PC-9 (cell line): ENCODE measurements at regions not wholly inside any gene's neighbourhood (a gene's known extent, or its start where the extent isn't known, plus 50 kb on each side); places are given as distances from the start of the nearest gene placed in this dataset.

Source experiments
- BruUV-seq: library from RNA; stranded (reverse); fragments of 400-500 nt; replicated peaks from 2 replicates; lab custom pipeline; 2021; lab: Mats Ljungman, UMichigan
- CTCF ChIA-PET: fragments of 300-600 bp; sonication (Branson Sonifier 250); formaldehyde crosslinking; loops from one replicate; lab custom pipeline; 2022; ENCODE audit warnings: antibody characterized with exemption; lab: Charles Lee
- POLR2A ChIA-PET: fragments of 300-600 bp; sonication (Branson Sonifier 250); formaldehyde crosslinking; loops from one replicate; lab custom pipeline; 2022; ENCODE audit warnings: antibody characterized with exemption; ENCODE audit not compliant: unreplicated experiment; lab: Charles Lee
- DNase-seq, 2 experiments: peaks; one replicate each; pipeline versions ENCODE4 v3.0.0 to v3.0.0-alpha.2; 2015 to 2022; ENCODE audit warnings: mixed read lengths in 1 of 2
- H2AFZ ChIP-seq: fragments of 200-600 bp; sonication (generic); 2 replicates; pipeline ENCODE4 v1.8.1; 2017; ENCODE audit warnings: antibody characterized with exemption
- H3F3A ChIP-seq: fragments of 200-600 bp; sonication (generic); 2 replicates; pipeline ENCODE4 v1.8.1; 2017; ENCODE audit warnings: antibody characterized with exemption, mild to moderate bottlenecking, low read depth; ENCODE audit not compliant: insufficient read depth
- H3K27ac ChIP-seq: fragments of 200-600 bp; sonication (generic); 2 replicates; pipeline ENCODE4 v1.6.1; 2016; ENCODE audit warnings: mixed run types
- H3K27me3 ChIP-seq: fragments of 200-600 bp; sonication (generic); 2 replicates; pipeline ENCODE4 v1.6.1; 2016; ENCODE audit warnings: low read depth, mixed run types; ENCODE audit not compliant: insufficient read depth
- H3K36me3 ChIP-seq: fragments of 200-600 bp; sonication (generic); 2 replicates; pipeline ENCODE4 v1.6.1; 2016; ENCODE audit warnings: low read depth, mixed run types
- H3K4me1 ChIP-seq: fragments of 200-600 bp; sonication (generic); replicated peaks from 2 replicates; pipeline ENCODE4 v1.6.1; 2016; ENCODE audit warnings: mixed run types; ENCODE audit not compliant: insufficient read depth
- H3K4me2 ChIP-seq: fragments of 200-600 bp; sonication (generic); 2 replicates; pipeline ENCODE4 v1.6.1; 2017; ENCODE audit warnings: mixed run types
- H3K4me3 ChIP-seq: fragments of 200-600 bp; sonication (generic); 2 replicates; pipeline ENCODE4 v1.6.1; 2016; ENCODE audit warnings: mixed run types
- H3K79me2 ChIP-seq: fragments of 200-600 bp; sonication (generic); 2 replicates; pipeline ENCODE4 v1.6.1; 2017; ENCODE audit warnings: low read depth, mixed run types
- H3K9me2 ChIP-seq: fragments of 200-600 bp; sonication (generic); 2 replicates; pipeline ENCODE4 v1.8.1; 2017; ENCODE audit warnings: mild to moderate bottlenecking; ENCODE audit not compliant: insufficient read depth
- H3K9me3 ChIP-seq: fragments of 200-600 bp; sonication (generic); 2 replicates; pipeline ENCODE4 v1.8.1; 2016; ENCODE audit warnings: low read depth; ENCODE audit not compliant: insufficient read depth
- H4K20me1 ChIP-seq: fragments of 200-600 bp; sonication (generic); 2 replicates; pipeline ENCODE4 v1.8.1; 2017; ENCODE audit not compliant: insufficient read depth
- CTCF ChIP-seq: fragments of 200-600 bp; sonication (generic); conservative IDR thresholded peaks from 2 replicates; pipeline ENCODE4 v1.6.1; 2017; ENCODE audit warnings: mixed run types, antibody characterized with exemption, mild to moderate bottlenecking, moderate library complexity
- EZH2 ChIP-seq: fragments of 200-600 bp; sonication (generic); IDR thresholded peaks from 2 replicates; pipeline ENCODE4 v1.8.0; 2017; ENCODE audit warnings: antibody characterized with exemption, low read depth
- intact Hi-C: fragments of 100-400 bp; cut with micrococcal nuclease; formaldehyde crosslinking; loops from one replicate; pipeline ENCODE4 v1.10.0; 2022; ENCODE audit not compliant: unreplicated experiment

DNA sequence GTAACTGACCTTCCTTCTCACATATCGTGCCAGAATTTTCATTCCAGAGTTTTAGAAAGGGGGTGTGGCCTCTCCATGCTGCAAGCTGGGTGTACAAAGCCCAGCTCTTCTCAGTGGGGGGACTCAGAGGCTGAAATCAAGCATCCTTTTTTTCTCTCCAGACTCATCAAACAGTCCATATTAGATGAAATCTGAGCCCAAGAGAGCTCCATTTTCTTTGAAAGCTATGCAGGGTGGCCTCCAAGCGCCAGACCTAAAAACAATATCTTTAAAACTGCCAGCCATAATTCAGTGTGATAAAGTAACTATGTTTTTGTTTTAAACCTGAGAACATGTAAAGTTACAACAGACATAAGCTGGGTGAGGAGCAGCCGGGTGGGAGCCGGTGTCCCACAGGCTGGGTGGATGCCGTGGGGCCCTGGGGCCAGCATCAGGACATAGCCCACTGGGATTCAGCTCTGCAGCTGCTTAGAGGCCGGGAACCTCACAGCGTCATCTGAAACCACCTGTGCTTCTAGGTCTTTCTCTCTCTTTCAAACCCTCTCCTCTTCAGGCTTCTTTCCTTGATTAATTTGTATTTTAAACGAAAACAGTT is 249.2 kb downstream of the ZNF536 start:
- TF ChIP-seq EZH2 (no peak), CTCF (no peak)
- ChIA-PET CTCF (no interaction called here), POLR2A (no interaction called here)
- Histone ChIP-seq H3K9me2 (no peaks in the 10 kb centered on the region), H3K4me3 (no peak overlapping the region), H3F3A (no peaks in the 10 kb centered on the region), H3K36me3 (no peaks in the 10 kb centered on the region), H4K20me1 (no peaks in the 10 kb centered on the region), H2AFZ (no peak overlapping the region), H3K79me2 (no peaks in the 10 kb centered on the region), H3K4me1 (no peaks in the 10 kb centered on the region), H3K4me2 (no peak overlapping the region), H3K27ac (no peak overlapping the region), H3K27me3 (peaks cover 24% of the 10 kb centered on the region), H3K9me3 (no peaks in the 10 kb centered on the region)
- DNase-seq: no peak
- intact Hi-C loops: no loop called here
- no TSS peak for BruUV-seq

DNA sequence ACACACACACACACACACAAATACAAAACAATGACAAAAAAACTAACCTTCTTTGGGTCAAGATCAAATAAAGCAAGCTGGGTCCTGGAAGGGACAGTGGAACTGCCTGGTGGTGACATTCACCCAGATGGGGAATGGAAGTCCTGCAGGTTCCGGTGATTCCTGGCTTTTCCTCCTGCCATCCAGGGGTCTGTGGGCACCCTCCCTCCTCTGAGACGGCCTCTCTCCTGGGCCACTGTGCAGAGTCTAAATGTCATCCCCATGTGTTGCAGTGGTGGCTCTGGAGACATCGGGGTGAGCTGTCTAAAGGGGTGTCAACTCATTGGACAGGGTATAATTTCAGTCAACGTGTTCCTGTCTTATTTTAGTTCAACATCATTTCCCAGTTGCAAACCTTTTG is 248.2 kb downstream of the ZNF536 start:
- Histone ChIP-seq H3K4me2 (no peak overlapping the region), H3K9me3 (no peaks in the 10 kb centered on the region), H3K36me3 (no peaks in the 10 kb centered on the region), H4K20me1 (no peaks in the 10 kb centered on the region), H3K9me2 (no peaks in the 10 kb centered on the region), H3K27ac (no peak overlapping the region), H3K27me3 (peaks cover 13% of the 10 kb centered on the region), H2AFZ (no peak overlapping the region), H3K79me2 (no peaks in the 10 kb centered on the region), H3K4me1 (no peaks in the 10 kb centered on the region), H3K4me3 (no peak overlapping the region), H3F3A (no peaks in the 10 kb centered on the region)
- no peak for DNase-seq
- ChIA-PET CTCF (no interaction called here), POLR2A (no interaction called here)
- BruUV-seq: no TSS peak
- no peak for TF ChIP-seq CTCF
- no peak for TF ChIP-seq EZH2
- intact Hi-C loops: no loop called here

- Histone ChIP-seq H3K9me3 (no peaks in the 10 kb centered on the region), H4K20me1 (no peaks in the 10 kb centered on the region), H3K4me2 (no peak overlapping the region), H3K4me3 (no peak overlapping the region), H2AFZ (no peak overlapping the region), H3F3A (no peaks in the 10 kb centered on the region), H3K27ac (no peak overlapping the region), H3K36me3 (no peaks in the 10 kb centered on the region), H3K4me1 (no peaks in the 10 kb centered on the region), H3K27me3 (no peaks in the 10 kb centered on the region), H3K79me2 (no peaks in the 10 kb centered on the region), H3K9me2 (no peaks in the 10 kb centered on the region)
- CTCF ChIA-PET: no interaction called here
- TF ChIP-seq CTCF (no peak), EZH2 (no peak)
- no peak for DNase-seq
- no TSS peak for BruUV-seq
- intact Hi-C loops: no loop called here
- POLR2A ChIA-PET: no interaction called here
These were observed 237.6 kb downstream of the ZNF536 start for GRCh38 chr19:30609656-30610270.
